Panc1 (cell line): ENCODE measurements at regions not wholly inside any gene's neighbourhood (a gene's known extent, or its start where the extent isn't known, plus 50 kb on each side); places are given as distances from the start of the nearest gene placed in this dataset.

ENCODE experiments used
- CTCF ChIP-seq: fragments of 450-650 bp; IDR thresholded peaks from 2 replicates; pipeline ENCODE4 v1.5.1; 2017; ENCODE audit warnings: mild to moderate bottlenecking
- POLR2AphosphoS5 ChIP-seq: IDR thresholded peaks from 2 replicates; pipeline ENCODE4 v1.6.1; 2012; ENCODE audit warnings: mild to moderate bottlenecking, low read depth, low read length, moderate library complexity
- REST ChIP-seq, 2 experiments: IDR thresholded peaks; 2 replicates each; pipeline ENCODE4 v1.6.1; 2011 to 2012; ENCODE audit warnings: low read depth in 2 of 2, control low read depth in 1 of 2, low read length in 1 of 2, mild to moderate bottlenecking in 1 of 2, moderate library complexity in 1 of 2; ENCODE audit not compliant: insufficient read depth in 1 of 2
- SIN3A ChIP-seq: IDR thresholded peaks from 2 replicates; pipeline ENCODE4 v1.6.1; 2012; ENCODE audit warnings: low read depth, mild to moderate bottlenecking, low read length, moderate library complexity, borderline replicate concordance; ENCODE audit not compliant: insufficient read depth
- TCF7L2 ChIP-seq: IDR thresholded peaks from 2 replicates; pipeline ENCODE4 v1.6.1; 2011; ENCODE audit warnings: mild to moderate bottlenecking, low read depth, low read length, inconsistent platforms

- TF ChIP-seq POLR2AphosphoS5 (no peak), CTCF (no peak), REST (IDR thresholded peaks at IDR 0.05; ENCODE audit: insufficient read depth in 1 of 2, low read depth in 2 of 2, low read length in 1 of 2) (no peak), TCF7L2 (no peak), SIN3A (no peak)
Observed at GRCh38 chr4:163764569-163764968, 270.1 kb downstream of the TMA16 start.
